Ishikawa (cell line): ENCODE measurements at regions not wholly inside any gene's neighbourhood (a gene's known extent, or its start where the extent isn't known, plus 50 kb on each side); places are given as distances from the start of the nearest gene placed in this dataset.

Experiments
- CEBPB ChIP-seq: IDR thresholded peaks from 2 replicates; pipeline ENCODE4 v1.6.1; 2012
- CREB1 ChIP-seq: IDR thresholded peaks from 2 replicates; pipeline ENCODE4 v1.6.1; 2012; ENCODE audit warnings: low read depth
- EGR1 ChIP-seq: IDR thresholded peaks from 2 replicates; pipeline ENCODE4 v1.6.1; 2012
- EP300 ChIP-seq: IDR thresholded peaks from 2 replicates; pipeline ENCODE4 v1.6.1; 2012; ENCODE audit warnings: borderline replicate concordance
- FOXM1 ChIP-seq: IDR thresholded peaks from 2 replicates; pipeline ENCODE4 v1.6.1; 2012; ENCODE audit warnings: low read depth, borderline replicate concordance
- NFIC ChIP-seq: IDR thresholded peaks from 2 replicates; pipeline ENCODE4 v1.6.1; 2012
- RAD21 ChIP-seq: IDR thresholded peaks from 2 replicates; pipeline ENCODE4 v1.6.1; 2012; ENCODE audit warnings: low read depth
- TAF1 ChIP-seq: IDR thresholded peaks from 2 replicates; pipeline ENCODE4 v1.6.1; 2012; ENCODE audit warnings: low read depth, mild to moderate bottlenecking
- TCF12 ChIP-seq: IDR thresholded peaks from 2 replicates; pipeline ENCODE4 v1.6.1; 2012; ENCODE audit warnings: low read depth
- TEAD4 ChIP-seq: IDR thresholded peaks from 2 replicates; pipeline ENCODE4 v1.6.1; 2012
- YY1 ChIP-seq: IDR thresholded peaks from 2 replicates; pipeline ENCODE4 v1.6.1; 2012; ENCODE audit warnings: low read depth
- ZBTB7A ChIP-seq: IDR thresholded peaks from 2 replicates; pipeline ENCODE4 v1.6.1; 2012; ENCODE audit warnings: low read depth
- TF ChIP-seq, protein P1 (sequence below): IDR thresholded peaks from 2 replicates; pipeline ENCODE4 v1.6.1; 2012
- TF ChIP-seq, protein P2 (sequence below): IDR thresholded peaks from 2 replicates; pipeline ENCODE4 v1.6.1; 2012; ENCODE audit warnings: low read depth, mild to moderate bottlenecking
- TF ChIP-seq, protein P3 (sequence below): IDR thresholded peaks from 2 replicates; pipeline ENCODE4 v1.6.1; 2012

- no peak for TF ChIP-seq EP300
- TF ChIP-seq RAD21, result no peak
- no peak for TF ChIP-seq CEBPB
- no peak for TF ChIP-seq TCF12
- no peak for TF ChIP-seq NFIC
- TF ChIP-seq EGR1, result no peak
- no peak for TF ChIP-seq CREB1
- TF ChIP-seq FOXM1, result no peak
Observed at GRCh38 chr10:33073641-33074415, 115.8 kb upstream of the ITGB1 start.

DNA sequence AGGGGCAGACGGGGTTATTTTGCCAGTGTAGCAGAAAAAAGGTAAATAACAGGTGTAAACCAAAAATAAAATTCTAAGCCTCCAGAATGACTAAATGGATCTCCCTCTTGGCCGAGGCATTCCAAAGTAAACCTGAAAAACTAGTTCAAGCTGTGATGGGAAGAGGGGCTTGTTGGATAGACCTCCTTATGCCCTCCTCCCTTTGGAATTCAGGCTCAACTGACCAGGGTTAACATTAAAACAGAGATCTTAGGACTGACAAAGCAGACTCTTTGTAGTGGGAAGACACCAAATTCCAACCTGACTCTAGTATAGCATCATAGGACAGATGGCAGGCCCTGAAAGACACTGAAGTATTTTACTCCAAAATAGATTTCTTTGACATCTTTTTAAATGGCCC is 113.8 kb upstream of the ITGB1 start:
- TF ChIP-seq FOXM1 (no peak), YY1 (no peak), EGR1 (no peak), EP300 (no peak), NFIC (no peak), ZBTB7A (no peak)

GRCh38 chr10:33070101-33070500 is 112.1 kb upstream of the ITGB1 start:
- TF ChIP-seq, protein P1, sequence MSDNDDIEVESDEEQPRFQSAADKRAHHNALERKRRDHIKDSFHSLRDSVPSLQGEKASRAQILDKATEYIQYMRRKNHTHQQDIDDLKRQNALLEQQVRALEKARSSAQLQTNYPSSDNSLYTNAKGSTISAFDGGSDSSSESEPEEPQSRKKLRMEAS, result no peak
- no peak for TF ChIP-seq TEAD4
- TF ChIP-seq TCF12, result no peak
- no peak for TF ChIP-seq CEBPB
- TF ChIP-seq, protein P2, sequence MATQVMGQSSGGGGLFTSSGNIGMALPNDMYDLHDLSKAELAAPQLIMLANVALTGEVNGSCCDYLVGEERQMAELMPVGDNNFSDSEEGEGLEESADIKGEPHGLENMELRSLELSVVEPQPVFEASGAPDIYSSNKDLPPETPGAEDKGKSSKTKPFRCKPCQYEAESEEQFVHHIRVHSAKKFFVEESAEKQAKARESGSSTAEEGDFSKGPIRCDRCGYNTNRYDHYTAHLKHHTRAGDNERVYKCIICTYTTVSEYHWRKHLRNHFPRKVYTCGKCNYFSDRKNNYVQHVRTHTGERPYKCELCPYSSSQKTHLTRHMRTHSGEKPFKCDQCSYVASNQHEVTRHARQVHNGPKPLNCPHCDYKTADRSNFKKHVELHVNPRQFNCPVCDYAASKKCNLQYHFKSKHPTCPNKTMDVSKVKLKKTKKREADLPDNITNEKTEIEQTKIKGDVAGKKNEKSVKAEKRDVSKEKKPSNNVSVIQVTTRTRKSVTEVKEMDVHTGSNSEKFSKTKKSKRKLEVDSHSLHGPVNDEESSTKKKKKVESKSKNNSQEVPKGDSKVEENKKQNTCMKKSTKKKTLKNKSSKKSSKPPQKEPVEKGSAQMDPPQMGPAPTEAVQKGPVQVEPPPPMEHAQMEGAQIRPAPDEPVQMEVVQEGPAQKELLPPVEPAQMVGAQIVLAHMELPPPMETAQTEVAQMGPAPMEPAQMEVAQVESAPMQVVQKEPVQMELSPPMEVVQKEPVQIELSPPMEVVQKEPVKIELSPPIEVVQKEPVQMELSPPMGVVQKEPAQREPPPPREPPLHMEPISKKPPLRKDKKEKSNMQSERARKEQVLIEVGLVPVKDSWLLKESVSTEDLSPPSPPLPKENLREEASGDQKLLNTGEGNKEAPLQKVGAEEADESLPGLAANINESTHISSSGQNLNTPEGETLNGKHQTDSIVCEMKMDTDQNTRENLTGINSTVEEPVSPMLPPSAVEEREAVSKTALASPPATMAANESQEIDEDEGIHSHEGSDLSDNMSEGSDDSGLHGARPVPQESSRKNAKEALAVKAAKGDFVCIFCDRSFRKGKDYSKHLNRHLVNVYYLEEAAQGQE, result no peak
- TF ChIP-seq NFIC, result no peak
- no peak for TF ChIP-seq RAD21
- no peak for TF ChIP-seq FOXM1
- TF ChIP-seq EP300, result no peak
- no peak for TF ChIP-seq EGR1

- no peak for TF ChIP-seq TEAD4
- TF ChIP-seq ZBTB7A, result no peak
- TF ChIP-seq EGR1, result no peak
- TF ChIP-seq RAD21, result no peak
Observed at GRCh38 chr10:33067917-33068316, 109.9 kb upstream of the ITGB1 start.

GRCh38 chr10:33067481-33067880 is 109.5 kb upstream of the ITGB1 start:
- TF ChIP-seq, protein P3, sequence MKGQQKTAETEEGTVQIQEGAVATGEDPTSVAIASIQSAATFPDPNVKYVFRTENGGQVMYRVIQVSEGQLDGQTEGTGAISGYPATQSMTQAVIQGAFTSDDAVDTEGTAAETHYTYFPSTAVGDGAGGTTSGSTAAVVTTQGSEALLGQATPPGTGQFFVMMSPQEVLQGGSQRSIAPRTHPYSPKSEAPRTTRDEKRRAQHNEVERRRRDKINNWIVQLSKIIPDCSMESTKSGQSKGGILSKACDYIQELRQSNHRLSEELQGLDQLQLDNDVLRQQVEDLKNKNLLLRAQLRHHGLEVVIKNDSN, result no peak
- TF ChIP-seq YY1 (no peak), EGR1 (no peak), TEAD4 (no peak), CREB1 (no peak), NFIC (no peak), RAD21 (no peak), TCF12 (no peak), EP300 (no peak), FOXM1 (no peak), ZBTB7A (no peak), CEBPB (no peak), TAF1 (no peak)
- TF ChIP-seq, protein P1, result no peak
- TF ChIP-seq, protein P2, result no peak

- TF ChIP-seq TAF1 (no peak), EP300 (no peak), EGR1 (no peak), YY1 (no peak)
Observed at GRCh38 chr10:33066558-33067236, 108.7 kb upstream of the ITGB1 start.

- no peak for TF ChIP-seq CEBPB
- TF ChIP-seq CREB1, result no peak
- TF ChIP-seq, protein P1, result no peak
- no peak for TF ChIP-seq TAF1
- TF ChIP-seq EGR1, result no peak
- TF ChIP-seq ZBTB7A, result no peak
- TF ChIP-seq, protein P3, result no peak
- no peak for TF ChIP-seq TEAD4
- TF ChIP-seq, protein P2, result no peak
- TF ChIP-seq FOXM1, result no peak
- no peak for TF ChIP-seq EP300
- TF ChIP-seq RAD21, result no peak
- TF ChIP-seq TCF12, result no peak
- TF ChIP-seq NFIC, result no peak
- TF ChIP-seq YY1, result no peak
Observed at GRCh38 chr10:33065111-33065510, 107.1 kb upstream of the ITGB1 start.
